ENCODE measurements at regions not wholly inside any gene's neighbourhood (a gene's known extent, or its start where the extent isn't known, plus 50 kb on each side); places are given as distances from the start of the nearest gene placed in this dataset.

DNA sequence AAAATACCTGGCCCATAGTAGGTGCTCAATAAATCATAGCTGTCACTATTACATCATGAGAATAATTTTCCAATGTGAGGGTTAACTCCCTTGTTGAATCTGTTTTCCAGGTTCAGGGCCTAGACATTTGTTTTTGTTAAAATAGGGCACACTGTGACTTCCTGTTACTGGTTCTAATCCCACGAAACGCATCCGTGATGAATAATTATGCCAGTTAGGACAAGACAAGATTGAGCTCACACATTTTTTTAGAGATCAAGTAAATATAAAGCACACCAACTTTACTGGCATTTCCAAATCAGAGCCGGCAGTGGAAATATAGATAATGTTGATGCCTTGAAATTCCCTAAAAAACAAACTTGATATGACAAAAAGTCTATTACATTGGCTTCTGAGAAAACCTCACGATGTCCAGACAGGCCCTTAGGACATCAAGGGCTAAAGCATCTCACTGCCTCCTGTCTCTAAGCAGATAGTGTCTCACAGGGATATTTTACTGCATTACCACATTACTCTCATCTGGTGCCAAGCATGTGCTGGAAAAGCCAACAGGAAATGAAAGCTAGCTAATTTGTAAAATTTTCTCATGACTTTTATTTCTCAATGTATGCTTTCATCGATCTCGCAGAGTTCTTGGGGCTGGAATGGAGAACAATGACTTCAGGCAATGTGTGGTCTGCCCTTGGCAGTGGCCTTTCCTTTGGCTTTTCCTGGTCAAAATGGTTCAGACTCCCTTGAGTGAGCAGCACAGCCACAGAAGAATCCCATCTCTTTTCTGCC is 414.3 kb upstream of the PAPPA start:
- no peak for TF ChIP-seq CREB1 (IDR thresholded peaks at IDR 0.05; ENCODE audit: low read depth)
- TF ChIP-seq FOXM1 (IDR thresholded peaks at IDR 0.05; ENCODE audit: borderline replicate concordance, low read depth) = no peak
- no peak for TF ChIP-seq NFIC (IDR thresholded peaks at IDR 0.05)
- no peak for TF ChIP-seq EGR1 (IDR thresholded peaks at IDR 0.05)
- TF ChIP-seq, protein P1, sequence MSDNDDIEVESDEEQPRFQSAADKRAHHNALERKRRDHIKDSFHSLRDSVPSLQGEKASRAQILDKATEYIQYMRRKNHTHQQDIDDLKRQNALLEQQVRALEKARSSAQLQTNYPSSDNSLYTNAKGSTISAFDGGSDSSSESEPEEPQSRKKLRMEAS (IDR thresholded peaks at IDR 0.05) = no peak
- no peak for TF ChIP-seq YY1 (IDR thresholded peaks at IDR 0.05; ENCODE audit: low read depth)
- no peak for TF ChIP-seq TCF12 (IDR thresholded peaks at IDR 0.05; ENCODE audit: low read depth)
- TF ChIP-seq ZBTB7A (IDR thresholded peaks at IDR 0.05; ENCODE audit: low read depth) = no peak
- TF ChIP-seq RAD21 (IDR thresholded peaks at IDR 0.05; ENCODE audit: low read depth) = no peak
- TF ChIP-seq REST (IDR thresholded peaks at IDR 0.05; ENCODE audit: low read depth) = no peak
- no peak for TF ChIP-seq CEBPB (IDR thresholded peaks at IDR 0.05)
- TF ChIP-seq USF1 (IDR thresholded peaks at IDR 0.05) = no peak
- no peak for TF ChIP-seq TEAD4 (IDR thresholded peaks at IDR 0.05)
- TF ChIP-seq TAF1 (IDR thresholded peaks at IDR 0.05; ENCODE audit: low read depth) = no peak
- no peak for TF ChIP-seq EP300 (IDR thresholded peaks at IDR 0.05; ENCODE audit: borderline replicate concordance)

- no peak for TF ChIP-seq TEAD4 (IDR thresholded peaks at IDR 0.05)
- TF ChIP-seq ZBTB7A (IDR thresholded peaks at IDR 0.05; ENCODE audit: low read depth) = no peak
- no peak for TF ChIP-seq TCF12 (IDR thresholded peaks at IDR 0.05; ENCODE audit: low read depth)
These were observed 412.6 kb upstream of the PAPPA start for GRCh38 chr9:115740986-115741385.

GRCh38 chr9:115743709-115744605 is 409.6 kb upstream of the PAPPA start:
- TF ChIP-seq, protein P1 (IDR thresholded peaks at IDR 0.05) = no peak
- TF ChIP-seq EP300 (IDR thresholded peaks at IDR 0.05; ENCODE audit: borderline replicate concordance) = no peak
- no peak for TF ChIP-seq FOXM1 (IDR thresholded peaks at IDR 0.05; ENCODE audit: borderline replicate concordance, low read depth)
- TF ChIP-seq CEBPB (IDR thresholded peaks at IDR 0.05) = no peak
- TF ChIP-seq TCF12 (IDR thresholded peaks at IDR 0.05; ENCODE audit: low read depth) = no peak
- no peak for TF ChIP-seq CREB1 (IDR thresholded peaks at IDR 0.05; ENCODE audit: low read depth)
- no peak for TF ChIP-seq ZBTB7A (IDR thresholded peaks at IDR 0.05; ENCODE audit: low read depth)
- no peak for TF ChIP-seq YY1 (IDR thresholded peaks at IDR 0.05; ENCODE audit: low read depth)
- no peak for TF ChIP-seq NFIC (IDR thresholded peaks at IDR 0.05)
- no peak for TF ChIP-seq TEAD4 (IDR thresholded peaks at IDR 0.05)
- TF ChIP-seq REST (IDR thresholded peaks at IDR 0.05; ENCODE audit: low read depth) = no peak
- TF ChIP-seq USF1 (IDR thresholded peaks at IDR 0.05) = no peak
- no peak for TF ChIP-seq EGR1 (IDR thresholded peaks at IDR 0.05)
- no peak for TF ChIP-seq RAD21 (IDR thresholded peaks at IDR 0.05; ENCODE audit: low read depth)
- TF ChIP-seq TAF1 (IDR thresholded peaks at IDR 0.05; ENCODE audit: low read depth) = no peak

DNA sequence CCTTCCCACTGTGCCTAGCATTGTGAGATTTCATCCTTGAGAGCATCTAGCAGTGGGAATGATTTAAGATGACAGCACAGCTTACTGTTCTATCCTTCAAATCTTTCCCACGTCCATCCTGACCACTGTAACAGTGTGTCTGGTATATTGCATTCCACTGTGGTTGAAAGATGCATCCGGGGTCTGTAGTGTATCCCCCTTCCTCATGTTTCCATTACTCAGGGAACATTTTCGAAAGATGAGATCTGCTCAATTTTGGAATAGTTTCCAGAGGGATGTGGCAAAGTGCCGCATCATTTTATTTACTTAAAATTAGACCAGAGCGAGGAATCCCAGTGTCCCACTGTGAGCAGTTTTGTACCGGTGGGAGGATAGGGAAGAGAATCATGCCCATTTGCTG is 407.1 kb upstream of the PAPPA start:
- TF ChIP-seq EP300 (IDR thresholded peaks at IDR 0.05; ENCODE audit: borderline replicate concordance) (no peak), REST (IDR thresholded peaks at IDR 0.05; ENCODE audit: low read depth) (no peak), EGR1 (IDR thresholded peaks at IDR 0.05) (no peak), NFIC (IDR thresholded peaks at IDR 0.05) (no peak), RAD21 (IDR thresholded peaks at IDR 0.05; ENCODE audit: low read depth) (no peak), CEBPB (IDR thresholded peaks at IDR 0.05) (no peak), TEAD4 (IDR thresholded peaks at IDR 0.05) (no peak), CREB1 (IDR thresholded peaks at IDR 0.05; ENCODE audit: low read depth) (no peak), YY1 (IDR thresholded peaks at IDR 0.05; ENCODE audit: low read depth) (no peak), USF1 (IDR thresholded peaks at IDR 0.05) (no peak), TAF1 (IDR thresholded peaks at IDR 0.05; ENCODE audit: low read depth) (no peak)
- TF ChIP-seq, protein P1 (IDR thresholded peaks at IDR 0.05) = no peak
